Esophagus squamous epithelium (tissue), 5 donors: ENCODE measurements at regions not wholly inside any gene's neighbourhood (a gene's known extent, or its start where the extent isn't known, plus 50 kb on each side); places are given as distances from the start of the nearest gene placed in this dataset.

ENCODE experiments used
- DNase-seq: peaks from one replicate; lab custom pipeline; 2025; lab: John Stamatoyannopoulos, UW
- H3K27ac ChIP-seq, 4 donors: fragments of 200-600 bp; sonication (generic); one replicate each; pipeline ENCODE4 v1.5.1; 2016 to 2019; ENCODE audit warnings: mild to moderate bottlenecking in 1 of 4
- H3K27me3 ChIP-seq, 4 donors: fragments of 200-600 bp; sonication (generic); 1 replicate in 3 of 4; 2 replicates in 1 of 4; pipeline versions ENCODE4 v1.5.1 to v1.6.0; 2017 to 2021; ENCODE audit warnings: antibody characterized with exemption in 1 of 4
- H3K36me3 ChIP-seq, 3 donors: fragments of 200-600 bp; sonication (generic); one replicate each; pipeline ENCODE4 v1.5.1; 2016 to 2019
- H3K4me1 ChIP-seq, 3 donors: fragments of 200-600 bp; sonication (generic); one replicate each; pipeline ENCODE4 v1.5.1; 2017 to 2019
- H3K4me3 ChIP-seq, 4 donors: fragments of 200-600 bp; sonication (generic); 1 replicate in 3 of 4; 2 replicates in 1 of 4; pipeline ENCODE4 v1.5.1; 2016 to 2019; ENCODE audit warnings: mild to moderate bottlenecking in 2 of 4, moderate library complexity in 1 of 4
- H3K9me3 ChIP-seq, 3 donors: fragments of 200-600 bp; sonication (generic); one replicate each; pipeline ENCODE4 v1.5.1; 2016 to 2019
- POLR2A ChIP-seq, 4 donors: fragments of 450-650 bp; IDR thresholded peaks; one replicate each; pipeline ENCODE4 v1.6.1; 2017; ENCODE audit warnings: antibody characterized with exemption in 4 of 4, mild to moderate bottlenecking in 4 of 4, moderate library complexity in 3 of 4
- WGBS, 2 donors: methylation state at CpG; one replicate each; pipeline ENCODE4 v1.1.5; 2018; 5-methylcytosine and 5-hydroxymethylcytosine counted together
- intact Hi-C: fragments of 100-400 bp; cut with DNase I; formaldehyde crosslinking; loops from one replicate; pipeline ENCODE4 v1.15.0; 2022
- TF ChIP-seq, protein P1 (sequence below), 6 experiments: fragments of 450-650 bp in 4 of 6; fragments of 200-600 bp in 2 of 6; sonication (generic) in 2 of 6; IDR thresholded peaks; one replicate each; pipeline ENCODE4 v1.5.1; 2016 to 2019; ENCODE audit warnings: antibody characterized with exemption in 6 of 6, mild to moderate bottlenecking in 4 of 6, moderate library complexity in 4 of 6
- donor health status: DM: yes; HTN: yes; CAD: no.

DNA sequence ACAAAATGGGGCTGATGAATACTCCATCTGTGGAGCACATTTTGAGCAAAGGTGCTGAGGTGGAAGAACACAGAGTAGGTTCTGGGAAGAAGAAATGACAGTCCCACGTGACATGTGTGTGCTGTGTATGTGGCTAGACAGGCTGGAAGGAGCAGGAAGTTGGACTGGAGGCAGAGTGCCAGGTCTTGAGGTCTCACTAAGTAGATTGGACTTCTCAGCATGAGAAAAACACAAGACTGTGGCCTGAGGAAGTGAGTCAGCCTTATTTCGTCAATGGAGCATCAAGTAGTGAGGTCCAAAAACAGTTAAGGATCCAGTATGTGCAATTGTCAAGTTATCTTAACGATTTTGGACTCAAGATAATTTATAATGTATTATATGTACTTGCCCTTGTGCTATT, 736.5 kb downstream of the KCNJ2 start:
- H3K4me1 ChIP-seq = no peaks in the 10 kb centered on the region
- H3K36me3 ChIP-seq = no peaks in the 10 kb centered on the region
- H3K4me3 ChIP-seq = no peak overlapping the region
- H3K27me3 ChIP-seq = no peaks in the 10 kb centered on the region
- TF ChIP-seq, protein P1, sequence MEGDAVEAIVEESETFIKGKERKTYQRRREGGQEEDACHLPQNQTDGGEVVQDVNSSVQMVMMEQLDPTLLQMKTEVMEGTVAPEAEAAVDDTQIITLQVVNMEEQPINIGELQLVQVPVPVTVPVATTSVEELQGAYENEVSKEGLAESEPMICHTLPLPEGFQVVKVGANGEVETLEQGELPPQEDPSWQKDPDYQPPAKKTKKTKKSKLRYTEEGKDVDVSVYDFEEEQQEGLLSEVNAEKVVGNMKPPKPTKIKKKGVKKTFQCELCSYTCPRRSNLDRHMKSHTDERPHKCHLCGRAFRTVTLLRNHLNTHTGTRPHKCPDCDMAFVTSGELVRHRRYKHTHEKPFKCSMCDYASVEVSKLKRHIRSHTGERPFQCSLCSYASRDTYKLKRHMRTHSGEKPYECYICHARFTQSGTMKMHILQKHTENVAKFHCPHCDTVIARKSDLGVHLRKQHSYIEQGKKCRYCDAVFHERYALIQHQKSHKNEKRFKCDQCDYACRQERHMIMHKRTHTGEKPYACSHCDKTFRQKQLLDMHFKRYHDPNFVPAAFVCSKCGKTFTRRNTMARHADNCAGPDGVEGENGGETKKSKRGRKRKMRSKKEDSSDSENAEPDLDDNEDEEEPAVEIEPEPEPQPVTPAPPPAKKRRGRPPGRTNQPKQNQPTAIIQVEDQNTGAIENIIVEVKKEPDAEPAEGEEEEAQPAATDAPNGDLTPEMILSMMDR (IDR thresholded peaks at IDR 0.05) = no peak
- TF ChIP-seq POLR2A (IDR thresholded peaks at IDR 0.05) = no peak
- peak overlapping the region in 1 of 4 donors; percentile 14 for H3K27ac ChIP-seq
- intact Hi-C loops = no loop called here
- DNase-seq = no peak
- 26 to 33% methylated on average over 3 of the region's 3 CpGs for WGBS, 2 donors
- no peaks in the 10 kb centered on the region for H3K9me3 ChIP-seq

DNA sequence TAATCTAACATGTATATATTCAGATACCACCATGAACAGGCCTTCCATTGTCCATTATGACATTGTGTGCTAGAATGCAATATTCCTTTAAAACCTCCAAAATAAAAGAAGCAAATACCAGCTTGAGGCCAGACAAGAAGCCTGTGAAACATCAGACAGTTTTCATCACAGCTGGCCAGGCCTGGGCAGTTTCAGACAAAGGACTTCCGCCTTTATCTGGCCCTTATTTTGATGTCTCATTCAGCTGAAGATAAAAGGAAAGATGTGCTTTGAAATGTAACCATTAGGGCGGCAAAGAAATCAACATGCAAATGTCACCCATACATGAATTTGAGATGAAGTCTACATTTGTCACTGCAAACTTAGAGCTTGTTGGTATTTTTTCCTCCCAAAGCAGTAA, 737.5 kb downstream of the KCNJ2 start:
- 32 to 42% methylated on average over 2 of the region's 2 CpGs for WGBS, 2 donors
- DNase-seq = no peak

DNA sequence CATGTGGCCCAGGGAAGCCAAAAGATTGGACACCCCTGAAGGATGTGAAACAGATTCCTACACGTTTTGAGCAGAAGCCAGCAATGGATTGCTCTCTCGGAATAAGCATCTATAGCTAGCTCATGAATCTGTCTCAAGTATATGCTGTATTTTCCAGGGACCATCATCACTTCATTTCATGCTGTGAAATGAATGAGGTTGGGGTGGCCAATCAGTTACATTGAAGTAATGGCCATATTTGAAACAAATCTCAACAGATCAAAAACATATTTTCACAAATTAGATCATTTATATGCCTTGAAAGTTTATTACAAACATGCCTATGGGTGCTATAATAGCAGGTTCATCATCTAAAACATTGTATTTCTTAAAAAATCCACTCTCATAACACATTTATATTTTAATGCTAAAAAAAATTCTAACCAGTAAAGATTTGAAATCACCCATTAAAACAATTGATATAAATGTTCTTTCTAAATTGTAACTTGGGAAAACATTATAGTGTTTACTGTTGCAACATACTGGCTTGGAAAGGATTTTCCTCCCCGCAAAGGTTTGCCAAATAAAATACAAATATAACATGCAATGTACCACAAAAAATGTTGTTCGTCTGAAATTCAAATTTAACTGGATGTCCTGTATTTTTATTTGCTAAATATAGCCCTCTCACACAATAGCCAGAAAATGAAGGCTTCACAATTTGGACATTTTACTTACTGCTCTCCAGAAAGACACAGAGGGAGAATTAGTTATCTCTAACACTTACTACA, 743.6 kb downstream of the KCNJ2 start:
- Histone ChIP-seq H3K4me3 (no peak overlapping the region), H3K4me1 (no peaks in the 10 kb centered on the region), H3K27ac (no peak overlapping the region), H3K9me3 (no peaks in the 10 kb centered on the region), H3K27me3 (no peaks in the 10 kb centered on the region), H3K36me3 (no peaks in the 10 kb centered on the region)
- WGBS, 2 donors = 30 to 32% methylated on average over 4 of the region's 4 CpGs
- intact Hi-C loops = no loop called here
- DNase-seq = no peak
- no peak for TF ChIP-seq POLR2A (IDR thresholded peaks at IDR 0.05)
- TF ChIP-seq, protein P1 (IDR thresholded peaks at IDR 0.05) = no peak

More for the DNA sequence above, 737.5 kb downstream of the KCNJ2 start:
- intact Hi-C loops = no loop called here
- Histone ChIP-seq H3K4me3 (no peak overlapping the region), H3K9me3 (no peaks in the 10 kb centered on the region), H3K4me1 (no peaks in the 10 kb centered on the region), H3K27me3 (no peaks in the 10 kb centered on the region), H3K27ac (no peak overlapping the region), H3K36me3 (no peaks in the 10 kb centered on the region)
- TF ChIP-seq POLR2A (IDR thresholded peaks at IDR 0.05) = no peak
- TF ChIP-seq, protein P1 (IDR thresholded peaks at IDR 0.05) = no peak

DNA sequence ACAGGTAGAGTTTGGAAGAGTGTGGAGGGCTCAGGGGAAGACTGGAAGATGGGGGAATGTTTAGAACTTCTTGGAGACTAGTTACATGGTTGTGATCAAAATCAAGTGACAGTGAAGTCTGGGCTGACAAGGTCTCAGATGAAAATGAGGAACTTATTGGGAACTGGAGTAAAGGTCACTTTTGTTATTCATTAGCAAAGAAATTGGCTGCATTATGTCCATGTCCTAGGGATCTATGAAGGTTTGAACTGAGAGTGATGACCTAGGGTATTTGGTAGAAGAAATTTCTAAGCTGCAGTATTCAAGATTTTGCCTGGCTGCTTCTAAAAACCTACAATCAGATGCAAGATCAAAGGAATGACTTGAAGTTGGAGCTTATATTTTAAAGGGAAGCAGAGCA, 747.1 kb downstream of the KCNJ2 start:
- Histone ChIP-seq H3K4me3 (no peak overlapping the region), H3K27me3 (no peaks in the 10 kb centered on the region), H3K27ac (no peak overlapping the region), H3K4me1 (no peaks in the 10 kb centered on the region), H3K36me3 (no peaks in the 10 kb centered on the region), H3K9me3 (no peaks in the 10 kb centered on the region)
- TF ChIP-seq, protein P1 (IDR thresholded peaks at IDR 0.05) = no peak
- no peak for TF ChIP-seq POLR2A (IDR thresholded peaks at IDR 0.05)
- DNase-seq = no peak
- intact Hi-C loops = no loop called here

DNA sequence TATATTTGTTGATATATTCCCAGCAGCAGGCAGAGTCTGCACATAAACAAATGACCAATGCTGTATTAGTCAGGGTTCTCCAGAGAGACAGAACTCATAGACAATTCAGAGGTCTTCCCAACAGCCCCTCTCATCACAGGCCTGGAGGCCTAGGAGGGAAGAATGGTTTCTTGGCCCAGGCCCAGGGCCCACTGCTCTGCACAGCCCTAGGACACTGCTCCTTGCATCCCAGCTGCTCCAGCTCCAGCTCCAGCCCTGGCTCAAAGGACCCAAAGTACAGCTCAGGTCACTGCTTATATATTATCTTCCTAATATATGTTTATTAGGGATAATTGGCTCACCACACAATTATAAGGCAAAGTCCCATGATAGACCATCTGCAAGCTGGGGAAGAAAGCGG, 749.9 kb downstream of the KCNJ2 start:
- H3K4me3 ChIP-seq = no peak overlapping the region
- no peaks in the 10 kb centered on the region for H3K36me3 ChIP-seq
- 83 to 100% methylated on average over 1 of the region's 1 CpG for whole genome bisulfite sequencing, 2 donors
- no peak overlapping the region for H3K27ac ChIP-seq
- no peaks in the 10 kb centered on the region for H3K9me3 ChIP-seq
- TF ChIP-seq, protein P1 (IDR thresholded peaks at IDR 0.05) = no peak
- no peak for TF ChIP-seq POLR2A (IDR thresholded peaks at IDR 0.05)
- DNase-seq = no peak
- intact Hi-C loops = no loop called here
- H3K4me1 ChIP-seq = no peaks in the 10 kb centered on the region
- H3K27me3 ChIP-seq = no peaks in the 10 kb centered on the region
